ENCODE measurements at regions not wholly inside any gene's neighbourhood (a gene's known extent, or its start where the extent isn't known, plus 50 kb on each side); places are given as distances from the start of the nearest gene placed in this dataset.

DNA sequence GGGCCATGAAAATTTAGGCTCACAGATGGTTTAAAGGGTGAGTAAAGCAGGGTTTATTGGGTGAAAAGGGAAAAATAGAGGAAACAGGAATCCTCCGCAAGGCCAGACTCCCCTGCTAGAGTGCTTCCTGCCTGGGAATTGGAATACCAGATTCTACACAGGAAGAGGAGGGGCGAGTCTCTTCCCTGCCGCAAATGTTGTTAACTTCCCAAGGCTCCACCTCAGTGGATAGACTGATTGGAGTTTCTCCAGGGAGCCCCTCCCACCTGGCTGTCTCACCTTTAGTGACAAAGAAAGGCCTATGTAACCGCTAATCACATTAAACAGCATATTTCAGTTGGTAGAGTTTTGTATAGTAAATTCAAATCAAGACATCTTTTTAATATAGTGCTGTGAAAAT is 1450.1 kb downstream of the KCNT2 start:
- H3K4me1 ChIP-seq (replicated peaks in 1 of 2; ENCODE audit: control insufficient read depth in 2 of 2, insufficient read depth in 2 of 2, low read length in 2 of 2): no peaks in the 10 kb centered on the region
- no peak overlapping the region for H3K9ac ChIP-seq (ENCODE audit: insufficient read depth in 1 of 2, low read depth in 2 of 2, low read length in 2 of 2)
- CTCF ChIA-PET (ENCODE audit: low intra/inter-chr PET ratio): no interaction called here
- H3K9me3 ChIP-seq (replicated peaks; ENCODE audit: control insufficient read depth, insufficient read depth, low read depth, low read length): no peaks in the 10 kb centered on the region; the same call in 1 of the 2 replicates
- H3K9me1 ChIP-seq (ENCODE audit: control insufficient read depth, insufficient read depth, low read length): no peaks in the 10 kb centered on the region
- H3K36me3 ChIP-seq (ENCODE audit: control insufficient read depth, insufficient read depth, low read length): no peaks in the 10 kb centered on the region
- no peaks in the 10 kb centered on the region for H3K27me3 ChIP-seq (ENCODE audit: control insufficient read depth in 2 of 2, insufficient read depth in 2 of 2, low read length in 2 of 2)
- no TSS peak for BruUV-seq (replicated peaks)
- no peak overlapping the region for H2AFZ ChIP-seq (ENCODE audit: low read depth, low read length)
- no peak overlapping the region for H3K4me2 ChIP-seq (ENCODE audit: insufficient read depth, low read length)
- intact Hi-C loops (cut with micrococcal nuclease): no loop called here
- WGBS (ENCODE audit: insufficient coverage, low coverage, missing lambda C conversion rate): 14% methylated on average over 4 of the region's 4 CpGs
- H3K27ac ChIP-seq (ENCODE audit: extremely low read depth, low read depth, low read length): no peak overlapping the region
- H4K20me1 ChIP-seq (replicated peaks; ENCODE audit: control insufficient read depth, insufficient read depth, low read length): no peaks in the 10 kb centered on the region
- no peaks in the 10 kb centered on the region for H3K79me2 ChIP-seq (ENCODE audit: control insufficient read depth, insufficient read depth, low read length)
- FAIRE-seq: no peak
- ATAC-seq: no peak
- in situ Hi-C loops (cut with MboI): no loop called here
- no peak overlapping the region for H3K4me3 ChIP-seq
- no peak for DNase-seq (ENCODE audit: extremely low read depth in 1 of 4, low spot score in 3 of 4)
- POLR2A ChIA-PET: no interaction called here
- no peak for TF ChIP-seq CBFB (CRISPR knock-in tag; IDR thresholded peaks at IDR 0.05)
- TF ChIP-seq, protein P1, sequence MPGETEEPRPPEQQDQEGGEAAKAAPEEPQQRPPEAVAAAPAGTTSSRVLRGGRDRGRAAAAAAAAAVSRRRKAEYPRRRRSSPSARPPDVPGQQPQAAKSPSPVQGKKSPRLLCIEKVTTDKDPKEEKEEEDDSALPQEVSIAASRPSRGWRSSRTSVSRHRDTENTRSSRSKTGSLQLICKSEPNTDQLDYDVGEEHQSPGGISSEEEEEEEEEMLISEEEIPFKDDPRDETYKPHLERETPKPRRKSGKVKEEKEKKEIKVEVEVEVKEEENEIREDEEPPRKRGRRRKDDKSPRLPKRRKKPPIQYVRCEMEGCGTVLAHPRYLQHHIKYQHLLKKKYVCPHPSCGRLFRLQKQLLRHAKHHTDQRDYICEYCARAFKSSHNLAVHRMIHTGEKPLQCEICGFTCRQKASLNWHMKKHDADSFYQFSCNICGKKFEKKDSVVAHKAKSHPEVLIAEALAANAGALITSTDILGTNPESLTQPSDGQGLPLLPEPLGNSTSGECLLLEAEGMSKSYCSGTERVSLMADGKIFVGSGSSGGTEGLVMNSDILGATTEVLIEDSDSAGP (CRISPR knock-in tag; IDR thresholded peaks at IDR 0.05): no peak
- TF ChIP-seq DNMT1 (IDR thresholded peaks at IDR 0.05): no peak
- TF ChIP-seq NR1H2 (CRISPR knock-in tag; IDR thresholded peaks at IDR 0.05): no peak
- TF ChIP-seq DDX20 (tag; IDR thresholded peaks at IDR 0.05; ENCODE audit: low read depth): no peak
- TF ChIP-seq CBFA2T3 (IDR thresholded peaks at IDR 0.05): no peak
- TF ChIP-seq TOE1 (IDR thresholded peaks at IDR 0.05; ENCODE audit: borderline replicate concordance): no peak
- no peak for TF ChIP-seq TOE1 (CRISPR knock-in tag; IDR thresholded peaks at IDR 0.05; ENCODE audit: borderline replicate concordance, low read depth)
- TF ChIP-seq, protein P2, sequence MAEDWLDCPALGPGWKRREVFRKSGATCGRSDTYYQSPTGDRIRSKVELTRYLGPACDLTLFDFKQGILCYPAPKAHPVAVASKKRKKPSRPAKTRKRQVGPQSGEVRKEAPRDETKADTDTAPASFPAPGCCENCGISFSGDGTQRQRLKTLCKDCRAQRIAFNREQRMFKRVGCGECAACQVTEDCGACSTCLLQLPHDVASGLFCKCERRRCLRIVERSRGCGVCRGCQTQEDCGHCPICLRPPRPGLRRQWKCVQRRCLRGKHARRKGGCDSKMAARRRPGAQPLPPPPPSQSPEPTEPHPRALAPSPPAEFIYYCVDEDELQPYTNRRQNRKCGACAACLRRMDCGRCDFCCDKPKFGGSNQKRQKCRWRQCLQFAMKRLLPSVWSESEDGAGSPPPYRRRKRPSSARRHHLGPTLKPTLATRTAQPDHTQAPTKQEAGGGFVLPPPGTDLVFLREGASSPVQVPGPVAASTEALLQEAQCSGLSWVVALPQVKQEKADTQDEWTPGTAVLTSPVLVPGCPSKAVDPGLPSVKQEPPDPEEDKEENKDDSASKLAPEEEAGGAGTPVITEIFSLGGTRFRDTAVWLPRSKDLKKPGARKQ (CRISPR knock-in tag; IDR thresholded peaks at IDR 0.05): no peak
- TF ChIP-seq SRSF9 (IDR thresholded peaks at IDR 0.05; ENCODE audit: borderline replicate concordance, low read depth, low read length): no peak
- TF ChIP-seq MTA1 (IDR thresholded peaks at IDR 0.05; ENCODE audit: borderline replicate concordance): no peak

Data from K562 (cell line).